Amygdala (tissue), 56 donors: ENCODE measurements at regions not wholly inside any gene's neighbourhood (a gene's known extent, or its start where the extent isn't known, plus 50 kb on each side); places are given as distances from the start of the nearest gene placed in this dataset.

ENCODE experiments used
- DNase-seq, 56 donors: peaks; one replicate each; lab custom pipeline; 2025; lab: John Stamatoyannopoulos, UW

DNA sequence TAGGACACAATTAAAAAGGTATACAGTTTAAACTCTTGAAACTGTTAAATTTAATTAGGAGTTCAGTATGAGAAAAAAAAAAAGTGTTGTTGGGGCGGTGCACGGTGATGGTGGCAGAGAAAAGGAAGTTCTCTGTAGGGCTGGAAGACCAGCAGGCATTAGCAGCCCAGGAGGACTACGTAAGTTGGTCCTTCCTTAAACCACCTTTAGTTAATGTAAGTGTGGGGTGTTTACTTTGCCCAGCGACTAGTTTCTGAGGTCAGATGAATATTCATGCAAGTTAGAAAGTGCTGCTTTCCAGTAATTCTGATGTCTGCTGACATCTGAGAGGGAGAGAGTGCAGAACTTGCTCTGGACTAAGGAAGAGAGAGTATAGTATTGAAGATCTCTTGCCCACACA is 54.9 kb downstream of the NKX2-1 start:
- no peak for DNase-seq

- DNase-seq = no peak
Observed at GRCh38 chr14:36462890-36463289, 57.1 kb downstream of the NKX2-1 start.

DNA sequence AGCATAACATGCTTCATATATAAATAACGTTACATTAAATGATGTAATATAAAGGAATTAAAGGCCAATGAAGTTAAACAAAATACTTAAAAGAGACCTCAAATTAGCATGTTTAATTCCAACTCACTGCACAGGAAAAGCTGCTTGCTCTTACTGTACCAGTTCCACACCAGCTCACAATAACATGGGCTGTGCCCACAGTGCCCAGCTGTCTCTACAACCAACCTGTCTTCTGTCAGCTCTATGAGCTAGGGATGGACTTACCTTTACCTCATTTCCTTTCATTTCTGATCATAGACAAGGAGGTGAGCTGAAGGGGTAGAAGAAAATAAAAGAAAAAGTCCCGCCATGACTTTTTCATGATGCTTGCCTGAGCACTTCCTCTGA is 64.8 kb downstream of the NKX2-1 start:
- no peak for DNase-seq

- no peak for DNase-seq
Observed at GRCh38 chr14:36454599-36455240, 65.3 kb downstream of the NKX2-1 start.

- DNase-seq = no peak
Observed at GRCh38 chr14:36452860-36453259, 67.2 kb downstream of the NKX2-1 start.

GRCh38 chr14:36451310-36452065 is 68.5 kb downstream of the NKX2-1 start:
- no peak for DNase-seq

DNA sequence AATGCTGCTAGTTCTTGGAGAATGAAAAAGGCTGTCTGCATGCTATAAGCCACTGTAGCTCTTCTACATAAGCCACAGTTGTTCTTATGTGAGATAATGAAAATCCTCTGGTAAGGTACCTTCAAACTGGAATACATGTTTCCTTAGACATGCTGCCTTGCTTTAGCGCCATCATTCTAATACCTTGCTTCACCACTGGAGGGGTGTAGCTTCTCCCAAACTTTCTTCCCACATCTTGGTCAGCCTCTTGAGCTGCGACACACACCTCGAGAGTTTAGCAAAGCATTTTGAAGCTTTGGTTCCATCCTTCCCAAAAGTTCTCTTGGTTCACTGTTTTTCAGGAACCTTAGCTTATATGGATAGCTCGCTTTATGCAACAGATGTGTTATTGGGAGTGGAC is 69.5 kb downstream of the NKX2-1 start:
- no peak for DNase-seq

DNA sequence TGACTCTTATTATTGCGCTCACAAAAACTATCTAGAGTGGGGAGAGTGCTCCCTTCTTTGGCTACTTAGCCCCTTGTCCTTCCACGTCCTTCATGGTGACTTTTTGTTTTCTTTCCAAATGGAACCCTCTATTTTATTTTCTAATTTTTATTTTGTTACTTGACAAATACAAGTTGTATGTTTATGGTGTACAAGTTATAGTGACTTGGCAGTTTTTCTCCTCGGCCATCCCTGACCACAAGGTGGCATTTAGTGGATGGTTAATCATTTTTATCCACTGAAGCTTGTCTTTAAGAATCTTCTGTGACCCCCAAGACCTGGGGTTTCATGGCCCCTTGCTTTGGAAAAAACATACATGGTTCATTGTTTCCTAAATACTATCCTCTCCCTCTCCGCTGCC is 70.1 kb downstream of the NKX2-1 start:
- DNase-seq = no peak

DNA sequence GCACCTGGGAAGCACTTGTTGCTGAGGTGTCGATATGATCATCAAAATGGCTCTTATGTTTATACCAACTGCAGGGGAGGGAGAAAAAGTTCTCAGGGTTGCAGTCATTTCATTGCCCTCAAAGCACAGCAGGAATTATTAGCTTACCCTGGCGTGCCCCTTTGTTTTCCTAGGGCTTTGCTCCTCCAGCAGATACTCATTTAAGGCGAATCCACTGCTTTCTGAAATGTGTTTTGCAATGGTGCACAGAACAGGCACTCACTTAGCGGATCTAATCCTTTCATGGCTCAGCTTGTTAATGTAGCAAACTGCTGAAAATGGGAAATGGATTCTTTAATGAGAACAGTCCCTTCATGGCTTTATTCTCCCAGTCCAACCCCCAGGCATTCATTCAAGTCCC is 76.7 kb downstream of the NKX2-1 start:
- no peak for DNase-seq

DNA sequence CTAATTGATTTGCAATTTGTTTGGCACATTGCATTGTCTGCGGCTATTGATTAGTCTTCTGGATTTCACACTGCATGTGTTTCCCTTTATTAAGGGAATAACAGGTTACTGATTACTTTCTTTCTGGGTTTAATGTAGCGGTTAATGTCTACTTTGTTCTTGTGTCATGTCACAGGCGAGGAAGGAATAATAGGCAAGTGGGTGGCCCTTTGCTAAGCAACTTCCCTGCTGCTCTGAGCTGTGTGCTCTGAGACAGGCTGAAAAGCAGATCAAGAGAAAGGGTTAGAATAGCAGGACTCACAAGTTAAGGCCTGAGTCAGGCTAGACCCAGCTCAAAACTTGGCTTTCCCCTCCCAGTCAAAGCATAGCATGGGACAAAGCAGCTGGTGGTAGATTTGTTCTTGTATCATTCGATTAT is 77.2 kb downstream of the NKX2-1 start:
- DNase-seq = no peak

- DNase-seq = no peak
Observed at GRCh38 chr14:36441283-36441682, 78.7 kb downstream of the NKX2-1 start.

DNA sequence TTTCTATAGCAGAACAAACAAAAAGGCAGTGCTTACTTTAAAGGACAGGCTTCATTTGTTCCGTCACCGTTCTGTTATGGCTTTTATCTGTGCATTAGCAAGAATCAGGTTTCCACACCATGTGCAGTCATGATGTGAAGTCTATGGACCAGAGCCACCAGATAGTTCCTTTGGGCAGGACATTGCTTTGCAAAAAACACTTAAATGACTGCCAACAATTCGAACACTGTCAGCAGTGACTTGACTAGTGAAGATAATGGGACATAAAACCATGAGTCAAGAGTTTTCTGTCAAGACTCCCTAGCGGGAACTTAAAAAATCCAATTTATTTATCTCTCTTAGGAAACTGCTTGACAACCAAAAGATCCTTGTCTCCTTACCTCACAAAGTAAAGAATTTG is 80.3 kb downstream of the NKX2-1 start:
- DNase-seq = no peak

DNA sequence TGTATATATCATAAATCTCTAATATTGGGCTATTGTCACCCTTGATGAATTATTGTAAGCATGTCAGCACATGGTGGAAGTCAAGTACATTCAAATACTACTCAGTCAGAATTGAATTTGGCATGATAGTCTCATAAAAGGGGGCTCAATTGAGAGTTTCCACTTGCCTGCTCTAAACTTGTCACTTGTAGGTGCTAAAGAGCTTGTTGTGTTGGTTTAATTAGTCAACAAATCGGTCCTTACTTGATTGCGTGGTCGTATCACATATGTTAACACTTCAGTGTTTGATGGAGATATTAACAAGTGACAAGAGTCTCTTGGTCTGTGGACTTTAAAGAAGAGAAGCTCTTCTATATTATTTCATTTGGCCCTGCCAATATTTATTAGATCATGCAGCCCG is 81.1 kb downstream of the NKX2-1 start:
- no peak for DNase-seq

- DNase-seq = no peak
Observed at GRCh38 chr14:36430662-36431084, 89.4 kb downstream of the NKX2-1 start.

DNA sequence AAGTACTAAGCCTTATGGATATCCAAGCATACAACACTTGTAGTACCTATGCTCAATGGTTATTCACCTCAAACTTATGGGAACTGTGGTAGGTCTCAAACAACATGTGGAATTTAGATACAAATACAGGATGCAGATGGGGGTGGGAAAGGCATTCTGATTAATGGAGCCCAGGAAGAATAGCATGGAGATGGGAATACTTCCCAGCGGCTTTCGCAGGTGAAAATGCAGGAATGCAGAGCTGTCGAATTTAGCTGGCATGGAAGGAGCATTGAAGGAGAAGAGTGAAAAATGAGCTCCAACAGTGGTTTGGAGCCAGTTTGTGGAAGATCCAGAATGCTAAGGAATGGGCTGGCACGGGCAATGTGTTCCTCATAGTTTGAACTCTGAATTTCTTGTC is 89.9 kb downstream of the NKX2-1 start:
- no peak for DNase-seq

DNA sequence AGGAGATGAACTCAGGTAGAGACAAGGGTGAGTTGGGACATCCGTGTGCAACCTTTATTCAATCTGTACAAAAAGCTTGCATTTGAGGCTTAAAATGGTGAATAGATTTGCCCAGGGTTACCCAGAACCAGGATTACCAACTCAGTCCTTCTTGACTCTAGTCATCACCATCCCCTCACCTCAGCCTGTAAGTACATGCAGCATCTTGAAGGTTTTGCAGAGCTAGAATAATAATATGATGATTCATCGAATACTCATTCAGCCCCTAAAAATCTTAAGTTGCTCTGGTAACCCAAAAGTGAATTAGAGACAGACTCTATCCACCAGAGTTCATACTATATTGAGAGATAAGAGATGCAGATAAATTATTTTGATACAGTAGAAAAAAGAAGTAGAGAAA is 90.3 kb downstream of the NKX2-1 start:
- no peak for DNase-seq

GRCh38 chr14:36428350-36428749 is 91.7 kb downstream of the NKX2-1 start:
- no peak for DNase-seq

- DNase-seq = no peak
Observed at GRCh38 chr14:36426836-36427235, 93.2 kb downstream of the NKX2-1 start.

DNA sequence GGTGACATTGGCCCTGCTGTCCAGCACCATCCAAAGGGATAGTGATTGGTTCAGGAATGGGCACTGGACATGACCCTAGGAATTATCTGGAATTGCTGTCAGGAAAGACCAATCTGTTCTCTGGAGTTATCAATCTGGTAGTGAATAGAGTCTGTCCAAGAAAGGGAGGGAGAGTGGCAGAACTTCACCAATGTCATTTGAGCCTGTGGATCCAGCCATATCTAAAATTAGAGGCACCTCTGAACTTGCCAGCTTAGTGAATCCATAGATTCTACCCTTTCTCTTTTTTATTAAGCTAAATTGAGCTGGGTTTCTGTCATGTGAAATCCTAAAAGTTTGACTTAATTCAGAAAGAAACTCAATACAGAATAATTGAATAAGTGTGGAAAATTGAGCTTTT is 93.9 kb downstream of the NKX2-1 start:
- no peak for DNase-seq

GRCh38 chr14:36424478-36425102 is 95.4 kb downstream of the NKX2-1 start:
- no peak for DNase-seq

DNA sequence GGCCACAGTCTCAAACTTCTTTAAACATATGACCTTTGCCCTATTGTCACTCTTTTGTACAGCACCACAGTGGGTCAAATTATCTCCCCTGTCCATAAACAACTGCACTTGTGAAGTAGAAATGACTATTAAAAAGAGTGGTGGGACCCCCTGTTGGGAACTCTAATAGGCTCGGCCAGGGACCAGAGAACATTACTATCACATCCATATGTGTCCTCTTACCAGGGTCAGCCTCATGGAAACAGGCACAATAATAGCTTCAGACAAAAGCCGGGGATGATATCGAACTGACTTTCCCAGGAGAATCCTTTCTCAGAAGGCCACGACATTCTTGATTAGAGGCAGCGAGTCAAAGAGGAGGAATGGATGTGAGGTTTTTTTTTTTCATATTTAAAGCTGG is 96.6 kb downstream of the NKX2-1 start:
- DNase-seq = no peak

- DNase-seq = no peak
Observed at GRCh38 chr14:36420149-36420687, 99.8 kb upstream of the MBIP start.
